ENCODE measurements at regions not wholly inside any gene's neighbourhood (a gene's known extent, or its start where the extent isn't known, plus 50 kb on each side); places are given as distances from the start of the nearest gene placed in this dataset.

DNA sequence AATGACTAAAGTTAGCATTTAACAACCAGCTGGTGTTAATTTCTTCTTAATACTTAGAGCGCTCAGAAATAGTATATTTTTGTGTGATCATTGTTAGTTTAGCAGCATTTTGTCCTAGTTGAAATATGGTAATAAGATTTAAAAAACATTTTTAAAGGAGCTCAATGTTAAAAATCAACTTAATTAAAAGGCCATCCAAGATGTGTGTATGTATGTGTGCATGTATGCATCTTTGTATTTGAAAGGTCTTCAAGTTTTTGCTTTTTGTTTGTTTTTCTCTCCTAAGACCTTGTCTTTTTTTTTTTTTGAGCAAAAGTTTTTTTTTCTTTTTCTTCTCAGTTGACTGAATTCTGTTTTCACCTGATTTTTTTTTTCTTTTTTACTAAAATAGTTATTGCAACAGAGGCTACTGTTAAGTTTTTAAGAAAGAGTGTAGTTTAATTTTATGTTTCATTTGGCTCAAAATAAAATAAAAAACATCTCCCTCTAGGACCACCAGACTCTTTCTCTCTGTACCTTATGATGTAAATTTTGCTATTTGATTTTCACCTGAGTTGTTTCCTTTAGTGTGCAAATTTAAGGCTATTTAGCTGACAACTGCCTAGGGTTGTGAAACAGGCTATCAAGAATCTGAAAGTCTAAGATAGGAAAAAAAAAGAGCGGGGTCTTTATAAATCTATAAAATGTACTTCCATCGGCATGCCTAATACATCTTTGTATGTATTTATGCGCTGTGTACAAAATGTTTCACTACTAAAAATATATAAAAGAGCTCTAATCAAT, 76.4 kb upstream of the C1GALT1 start:
- TF ChIP-seq CTCF (IDR thresholded peaks at IDR 0.05; ENCODE audit: poor library complexity, severe bottlenecking) (no peak), MXI1 (conservative IDR thresholded peaks at IDR 0.05; ENCODE audit: poor library complexity, severe bottlenecking) (no peak), EP300 (conservative IDR thresholded peaks at IDR 0.05; ENCODE audit: poor library complexity, severe bottlenecking) (no peak), EZH2 (IDR thresholded peaks at IDR 0.05; ENCODE audit: borderline replicate concordance, insufficient read depth, low read length, poor library complexity, severe bottlenecking) (no peak), POLR2AphosphoS5 (IDR thresholded peaks at IDR 0.05) (no peak)
